ENCODE measurements at regions not wholly inside any gene's neighbourhood (a gene's known extent, or its start where the extent isn't known, plus 50 kb on each side); places are given as distances from the start of the nearest gene placed in this dataset. TPM values are rescaled to one million over a fixed set of nuclear protein-coding genes. Genes with fewer than 3 reads are reported as not detected.
"Not testable (repeated sequence)": the region's sequence is repeated elsewhere in the genome, so short reads cannot be mapped to it uniquely, and the experiment has no call there.

GRCh38 chr16:29605593-29606205 is 57.3 kb upstream of the SPN start:
- H3K4me1 Mint-ChIP-seq (ENCODE audit: unreplicated experiment) = peaks cover 28% of the 10 kb centered on the region
- H3K4me3 Mint-ChIP-seq (ENCODE audit: unreplicated experiment); H3K9me3 Mint-ChIP-seq (ENCODE audit: unreplicated experiment); H3K27me3 Mint-ChIP-seq (ENCODE audit: unreplicated experiment); H3K36me3 Mint-ChIP-seq (ENCODE audit: unreplicated experiment); H3K27ac Mint-ChIP-seq (ENCODE audit: unreplicated experiment): not testable (repeated sequence)
- peak; percentile 42 for DNase-seq (ENCODE audit: extremely low spot score, unreplicated experiment)

- not testable (repeated sequence) for H3K9me3 Mint-ChIP-seq (ENCODE audit: unreplicated experiment); H3K27ac Mint-ChIP-seq (ENCODE audit: unreplicated experiment); DNase-seq (ENCODE audit: extremely low spot score, unreplicated experiment); H3K36me3 Mint-ChIP-seq (ENCODE audit: unreplicated experiment); H3K27me3 Mint-ChIP-seq (ENCODE audit: unreplicated experiment); H3K4me3 Mint-ChIP-seq (ENCODE audit: unreplicated experiment)
- H3K4me1 Mint-ChIP-seq (ENCODE audit: unreplicated experiment) = peaks cover 29% of the 10 kb centered on the region
These were observed 56.2 kb upstream of the SPN start for GRCh38 chr16:29606669-29607427.

- H3K4me1 Mint-ChIP-seq (ENCODE audit: unreplicated experiment) = peaks cover 28% of the 10 kb centered on the region
- not testable (repeated sequence) for H3K27me3 Mint-ChIP-seq (ENCODE audit: unreplicated experiment); H3K9me3 Mint-ChIP-seq (ENCODE audit: unreplicated experiment); H3K4me3 Mint-ChIP-seq (ENCODE audit: unreplicated experiment); H3K36me3 Mint-ChIP-seq (ENCODE audit: unreplicated experiment); DNase-seq (ENCODE audit: extremely low spot score, unreplicated experiment); H3K27ac Mint-ChIP-seq (ENCODE audit: unreplicated experiment)
These were observed 55.6 kb upstream of the SPN start for GRCh38 chr16:29607428-29607823.

GRCh38 chr16:29612381-29613306 is 50.4 kb upstream of the SPN start:
- not testable (repeated sequence) for H3K27me3 Mint-ChIP-seq (ENCODE audit: unreplicated experiment); H3K9me3 Mint-ChIP-seq (ENCODE audit: unreplicated experiment); H3K36me3 Mint-ChIP-seq (ENCODE audit: unreplicated experiment); DNase-seq (ENCODE audit: extremely low spot score, unreplicated experiment)
- Mint-ChIP-seq H3K27ac (ENCODE audit: unreplicated experiment) (peak overlapping the region; percentile 88), H3K4me3 (ENCODE audit: unreplicated experiment) (peak overlapping the region; percentile 75), H3K4me1 (ENCODE audit: unreplicated experiment) (peaks cover 20% of the 10 kb centered on the region)

Small RNAs in the stretch of these regions (microRNA-seq; reads per million reads assigned to microRNA genes)
- not detected for gene MIR3680-2 (ENCODE audit: unreplicated experiment)

Measured in osteocyte (in vitro differentiated cells).